ENCODE measurements at regions not wholly inside any gene's neighbourhood (a gene's known extent, or its start where the extent isn't known, plus 50 kb on each side); places are given as distances from the start of the nearest gene placed in this dataset.

GRCh38 chr20:23161244-23161891 is 75.2 kb upstream of the CD93 start:
- WGBS, result 84% methylated on average over 17 of the region's 18 CpGs
- H2BK15ac ChIP-seq (ENCODE audit: low read depth, poor library complexity, severe bottlenecking), result peak overlapping the region; percentile 49
- DNase-seq, result no peak

DNA sequence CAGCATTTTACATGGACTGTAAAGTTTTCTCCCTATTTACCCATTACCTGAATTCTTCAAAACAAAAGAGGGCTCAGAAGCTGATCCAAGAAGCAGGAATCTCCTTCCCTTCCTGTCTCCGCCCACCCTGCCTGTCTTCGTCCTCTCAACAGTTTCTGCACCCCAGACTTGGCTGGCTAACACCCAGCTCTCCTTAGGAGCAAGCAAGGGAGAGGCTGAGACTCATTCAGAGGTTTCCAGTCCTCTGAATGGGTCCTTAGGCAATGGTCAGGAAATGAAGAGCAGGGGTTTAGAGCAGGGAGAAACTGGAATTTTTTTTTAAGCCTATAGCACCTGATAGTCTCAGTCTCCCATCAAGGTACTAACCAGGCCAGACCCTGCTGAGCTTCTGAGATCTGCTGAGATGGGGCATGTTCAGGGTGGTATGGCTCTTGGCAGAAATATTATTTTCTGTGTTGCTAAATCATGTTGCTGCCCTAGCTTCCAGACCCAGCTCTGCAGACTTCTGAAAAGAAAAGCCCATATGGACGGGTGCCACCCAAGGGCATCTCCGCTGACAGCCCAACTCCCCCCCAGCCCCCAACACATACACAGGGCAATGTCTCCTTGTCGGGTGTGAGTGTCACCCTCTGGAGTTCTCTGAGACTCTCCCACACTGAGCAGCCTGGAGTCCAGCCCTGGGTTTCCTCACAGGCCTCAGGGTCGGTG is 74.6 kb upstream of the CD93 start:
- peak overlapping the region; percentile 31 for H2AK5ac ChIP-seq (ENCODE audit: low read length, severe bottlenecking)
- no peaks in the 10 kb centered on the region for H3K79me1 ChIP-seq (replicated peaks; ENCODE audit: low read length, poor library complexity, severe bottlenecking)
- no peak overlapping the region for H3K4me2 ChIP-seq (ENCODE audit: low read length, poor library complexity, severe bottlenecking)
- H4K8ac ChIP-seq (ENCODE audit: low read length), result peak overlapping the region; percentile 79
- H3K4ac ChIP-seq (ENCODE audit: low read depth in 1 of 2, low read length in 2 of 2), result peak overlapping the region in 1 of 2 experiments; percentile 76
- peak overlapping the region; percentile 54 for H3K9ac ChIP-seq (ENCODE audit: low read length)
- H3K9me3 ChIP-seq (ENCODE audit: control insufficient read depth, low read length), result no peaks in the 10 kb centered on the region
- H2BK5ac ChIP-seq (ENCODE audit: low read depth, low read length, poor library complexity, severe bottlenecking), result no peak overlapping the region
- peak overlapping the region; percentile 89 for H2BK15ac ChIP-seq (ENCODE audit: low read depth, poor library complexity, severe bottlenecking)
- H2BK12ac ChIP-seq (ENCODE audit: low read length in 2 of 2), result peak overlapping the region; percentile 21 to 93
- no peak overlapping the region for H3K27ac ChIP-seq (ENCODE audit: low read length, poor library complexity, severe bottlenecking)
- 80% methylated on average over 6 of the region's 6 CpGs for WGBS
- H3K27me3 ChIP-seq (ENCODE audit: control insufficient read depth in 1 of 2, insufficient read depth in 1 of 2, low read length in 2 of 2), result no peaks in the 10 kb centered on the region
- no peak overlapping the region for H2AFZ ChIP-seq (ENCODE audit: low read depth, low read length)
- no peak overlapping the region for H3K23ac ChIP-seq (ENCODE audit: low read length in 2 of 2)
- peak overlapping the region; percentile 71 for H2BK120ac ChIP-seq (ENCODE audit: low read depth, low read length)
- H3K18ac ChIP-seq (ENCODE audit: low read depth in 1 of 2, low read length in 2 of 2), result peak overlapping the region; percentile 40 to 58
- H4K91ac ChIP-seq (ENCODE audit: low read length), result no peak overlapping the region
- peak overlapping the region in 1 of 2 experiments; percentile 22 for H3K4me3 ChIP-seq (ENCODE audit: insufficient read depth in 1 of 2, low read depth in 1 of 2, low read length in 2 of 2)
- peak overlapping the region in 1 of 2 experiments; percentile 30 for H3K14ac ChIP-seq (ENCODE audit: low read length in 2 of 2)
- H3K4me1 ChIP-seq (ENCODE audit: control insufficient read depth, insufficient read depth, low read depth, low read length), result peaks cover 25% of the 10 kb centered on the region
- no peaks in the 10 kb centered on the region for H3K36me3 ChIP-seq (ENCODE audit: control insufficient read depth in 1 of 2, insufficient read depth in 2 of 2, low read depth in 1 of 2, low read length in 2 of 2)
- DNase-seq, result no peak

More at GRCh38 chr20:23161244-23161891, 75.2 kb upstream of the CD93 start:
- no peak overlapping the region for H2AFZ ChIP-seq (ENCODE audit: low read depth, low read length)
- H3K9me3 ChIP-seq (ENCODE audit: control insufficient read depth, low read length), result no peaks in the 10 kb centered on the region
- H4K8ac ChIP-seq (ENCODE audit: low read length), result peak overlapping the region; percentile 62
- H3K4me2 ChIP-seq (ENCODE audit: low read length, poor library complexity, severe bottlenecking), result no peak overlapping the region
- no peak overlapping the region for H3K23ac ChIP-seq (ENCODE audit: low read length in 2 of 2)
- H3K4me3 ChIP-seq (ENCODE audit: insufficient read depth in 1 of 2, low read depth in 1 of 2, low read length in 2 of 2), result no peak overlapping the region
- no peak overlapping the region for H3K27ac ChIP-seq (ENCODE audit: low read length, poor library complexity, severe bottlenecking)
- H3K18ac ChIP-seq (ENCODE audit: low read depth in 1 of 2, low read length in 2 of 2), result peak overlapping the region; percentile 40 to 58
- peak overlapping the region; percentile 75 to 93 for H2BK12ac ChIP-seq (ENCODE audit: low read length in 2 of 2)
- H3K36me3 ChIP-seq (ENCODE audit: control insufficient read depth in 1 of 2, insufficient read depth in 2 of 2, low read depth in 1 of 2, low read length in 2 of 2), result no peaks in the 10 kb centered on the region
- H3K27me3 ChIP-seq (ENCODE audit: control insufficient read depth in 1 of 2, insufficient read depth in 1 of 2, low read length in 2 of 2), result no peaks in the 10 kb centered on the region
- H3K4ac ChIP-seq (ENCODE audit: low read depth in 1 of 2, low read length in 2 of 2), result peak overlapping the region in 1 of 2 experiments; percentile 76
- no peaks in the 10 kb centered on the region for H3K79me1 ChIP-seq (replicated peaks; ENCODE audit: low read length, poor library complexity, severe bottlenecking)
- H3K14ac ChIP-seq (ENCODE audit: low read length in 2 of 2), result peak overlapping the region in 1 of 2 experiments; percentile 83
- peak overlapping the region; percentile 31 for H2AK5ac ChIP-seq (ENCODE audit: low read length, severe bottlenecking)
- H4K91ac ChIP-seq (ENCODE audit: low read length), result peak overlapping the region; percentile 57
- peaks cover 20% of the 10 kb centered on the region for H3K4me1 ChIP-seq (ENCODE audit: control insufficient read depth, insufficient read depth, low read depth, low read length)
- H2BK120ac ChIP-seq (ENCODE audit: low read depth, low read length), result peak overlapping the region; percentile 71
- no peak overlapping the region for H2BK5ac ChIP-seq (ENCODE audit: low read depth, low read length, poor library complexity, severe bottlenecking)
- H3K9ac ChIP-seq (ENCODE audit: low read length), result peak overlapping the region; percentile 54

DNA sequence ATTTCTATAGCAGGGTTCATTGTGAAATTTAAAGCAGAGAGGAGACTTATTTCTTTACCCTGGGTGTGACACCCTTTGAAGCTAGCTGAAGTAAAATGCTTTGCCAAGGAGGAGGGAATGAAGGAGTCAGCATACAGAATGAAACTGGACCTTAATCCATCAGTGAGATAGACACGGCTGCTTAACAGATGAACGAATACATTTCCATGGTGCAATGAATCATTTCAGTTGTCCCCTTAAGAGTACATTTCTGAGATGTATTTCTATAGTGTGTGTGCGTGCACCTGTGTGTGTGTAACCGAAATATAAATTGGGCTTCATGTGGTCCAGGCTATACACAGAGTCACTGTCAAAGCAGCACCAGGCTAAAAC is 73.8 kb upstream of the CD93 start:
- H3K18ac ChIP-seq (ENCODE audit: low read depth in 1 of 2, low read length in 2 of 2), result no peak overlapping the region
- 90% methylated on average over 4 of the region's 4 CpGs for WGBS
- peaks cover 25% of the 10 kb centered on the region for H3K4me1 ChIP-seq (ENCODE audit: control insufficient read depth, insufficient read depth, low read depth, low read length)
- no peak overlapping the region for H2BK120ac ChIP-seq (ENCODE audit: low read depth, low read length)
- no peaks in the 10 kb centered on the region for H3K27me3 ChIP-seq (ENCODE audit: control insufficient read depth in 1 of 2, insufficient read depth in 1 of 2, low read length in 2 of 2)
- no peaks in the 10 kb centered on the region for H3K36me3 ChIP-seq (ENCODE audit: control insufficient read depth in 1 of 2, insufficient read depth in 2 of 2, low read depth in 1 of 2, low read length in 2 of 2)
- no peak for DNase-seq
- H3K4me2 ChIP-seq (ENCODE audit: low read length, poor library complexity, severe bottlenecking), result no peak overlapping the region
- no peaks in the 10 kb centered on the region for H3K9me3 ChIP-seq (ENCODE audit: control insufficient read depth, low read length)
- peak overlapping the region in 1 of 2 experiments; percentile 22 for H3K4me3 ChIP-seq (ENCODE audit: insufficient read depth in 1 of 2, low read depth in 1 of 2, low read length in 2 of 2)
- no peaks in the 10 kb centered on the region for H3K79me1 ChIP-seq (replicated peaks; ENCODE audit: low read length, poor library complexity, severe bottlenecking)
- H3K27ac ChIP-seq (ENCODE audit: low read length, poor library complexity, severe bottlenecking), result no peak overlapping the region
- H2BK12ac ChIP-seq (ENCODE audit: low read length in 2 of 2), result peak overlapping the region in 1 of 2 experiments; percentile 65
- no peak overlapping the region for H2BK15ac ChIP-seq (ENCODE audit: low read depth, poor library complexity, severe bottlenecking)
- no peak overlapping the region for H2AK5ac ChIP-seq (ENCODE audit: low read length, severe bottlenecking)
- H4K8ac ChIP-seq (ENCODE audit: low read length), result no peak overlapping the region
- peak overlapping the region; percentile 54 for H3K9ac ChIP-seq (ENCODE audit: low read length)
- H3K23ac ChIP-seq (ENCODE audit: low read length in 2 of 2), result no peak overlapping the region
- no peak overlapping the region for H4K91ac ChIP-seq (ENCODE audit: low read length)
- H2AFZ ChIP-seq (ENCODE audit: low read depth, low read length), result no peak overlapping the region
- no peak overlapping the region for H3K4ac ChIP-seq (ENCODE audit: low read depth in 1 of 2, low read length in 2 of 2)
- no peak overlapping the region for H2BK5ac ChIP-seq (ENCODE audit: low read depth, low read length, poor library complexity, severe bottlenecking)
- no peak overlapping the region for H3K14ac ChIP-seq (ENCODE audit: low read length in 2 of 2)

GRCh38 chr20:23159256-23159946 is 73.3 kb upstream of the CD93 start:
- Histone ChIP-seq H3K9me3 (ENCODE audit: control insufficient read depth, low read length) (no peaks in the 10 kb centered on the region), H3K4me1 (ENCODE audit: control insufficient read depth, insufficient read depth, low read depth, low read length) (peaks cover 25% of the 10 kb centered on the region), H3K4me2 (ENCODE audit: low read length, poor library complexity, severe bottlenecking) (no peak overlapping the region), H3K23ac (ENCODE audit: low read length in 2 of 2) (no peak overlapping the region), H2BK12ac (ENCODE audit: low read length in 2 of 2) (peak overlapping the region in 1 of 2 experiments; percentile 51), H2BK5ac (ENCODE audit: low read depth, low read length, poor library complexity, severe bottlenecking) (no peak overlapping the region), H3K14ac (ENCODE audit: low read length in 2 of 2) (no peak overlapping the region), H3K4ac (ENCODE audit: low read depth in 1 of 2, low read length in 2 of 2) (no peak overlapping the region), H3K4me3 (ENCODE audit: insufficient read depth in 1 of 2, low read depth in 1 of 2, low read length in 2 of 2) (no peak overlapping the region), H4K8ac (ENCODE audit: low read length) (no peak overlapping the region), H3K9ac (ENCODE audit: low read length) (peak overlapping the region; percentile 54), H3K27me3 (ENCODE audit: control insufficient read depth in 1 of 2, insufficient read depth in 1 of 2, low read length in 2 of 2) (no peaks in the 10 kb centered on the region), H2AK5ac (ENCODE audit: low read length, severe bottlenecking) (no peak overlapping the region), H2BK120ac (ENCODE audit: low read depth, low read length) (peak overlapping the region; percentile 69), H3K79me1 (replicated peaks; ENCODE audit: low read length, poor library complexity, severe bottlenecking) (no peaks in the 10 kb centered on the region), H4K91ac (ENCODE audit: low read length) (no peak overlapping the region), H2BK15ac (ENCODE audit: low read depth, poor library complexity, severe bottlenecking) (peak overlapping the region; percentile 49), H3K27ac (ENCODE audit: low read length, poor library complexity, severe bottlenecking) (no peak overlapping the region), H2AFZ (ENCODE audit: low read depth, low read length) (no peak overlapping the region), H3K18ac (ENCODE audit: low read depth in 1 of 2, low read length in 2 of 2) (peak overlapping the region in 1 of 2 experiments; percentile 44), H3K36me3 (ENCODE audit: control insufficient read depth in 1 of 2, insufficient read depth in 2 of 2, low read depth in 1 of 2, low read length in 2 of 2) (no peaks in the 10 kb centered on the region)
- no peak for DNase-seq
- 81% methylated on average over 3 of the region's 3 CpGs for WGBS
